ENCODE measurements at regions not wholly inside any gene's neighbourhood (a gene's known extent, or its start where the extent isn't known, plus 50 kb on each side); places are given as distances from the start of the nearest gene placed in this dataset.

GRCh38 chr7:22551768-22552513, 52.0 kb upstream of the STEAP1B start:
- TF ChIP-seq CTCF (IDR thresholded peaks at IDR 0.05) (no peak), POLR2A (IDR thresholded peaks at IDR 0.05) (no peak)

All from thyroid gland (tissue), 4 donors.